ENCODE measurements at regions not wholly inside any gene's neighbourhood (a gene's known extent, or its start where the extent isn't known, plus 50 kb on each side); places are given as distances from the start of the nearest gene placed in this dataset.

DNA sequence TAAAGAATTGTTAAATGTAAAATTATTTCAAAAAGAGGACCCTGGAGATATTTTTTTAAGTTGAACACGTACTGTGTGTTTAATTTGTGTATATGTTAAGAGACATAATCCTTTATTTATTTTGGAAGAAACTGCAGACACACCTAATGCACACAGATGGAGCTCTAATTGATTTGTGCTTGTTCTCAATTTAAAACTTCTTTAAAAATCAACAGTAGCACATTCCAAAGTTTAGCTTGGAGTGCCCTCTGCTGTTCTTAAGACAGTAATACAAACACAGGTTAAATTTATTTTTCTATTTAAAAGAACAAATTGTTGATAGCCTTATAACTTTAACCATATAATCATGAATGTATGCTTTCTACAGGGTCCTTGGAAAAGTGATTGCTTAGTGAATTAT is 277.6 kb upstream of the ADAMTS16 start:
- Histone ChIP-seq H2AFZ (ENCODE audit: insufficient read depth, low read depth, low read length, poor library complexity, severe bottlenecking) (no peak overlapping the region), H3K27ac (ENCODE audit: low read length in 2 of 2) (no peak overlapping the region), H3K4me1 (ENCODE audit: control insufficient read depth in 2 of 2, insufficient read depth in 2 of 2, low read length in 2 of 2) (no peaks in the 10 kb centered on the region), H4K20me1 (ENCODE audit: control insufficient read depth, insufficient read depth, low read length, poor library complexity, severe bottlenecking) (no peaks in the 10 kb centered on the region), H3K27me3 (replicated peaks in 1 of 4; ENCODE audit: control extremely low read depth in 1 of 4, control insufficient read depth in 3 of 4, insufficient read depth in 4 of 4, low read length in 3 of 4) (no peaks in the 10 kb centered on the region), H3K36me3 (replicated peaks in 1 of 2; ENCODE audit: control extremely low read depth in 1 of 2, control insufficient read depth in 1 of 2, extremely low read depth in 1 of 2, insufficient read depth in 2 of 2, low read length in 1 of 2) (no peaks in the 10 kb centered on the region), H3K79me2 (ENCODE audit: control insufficient read depth, insufficient read depth, low read length) (no peaks in the 10 kb centered on the region), H3K4me2 (replicated peaks; ENCODE audit: low read depth, low read length, poor library complexity, severe bottlenecking) (no peak overlapping the region), H3K9ac (ENCODE audit: low read length) (no peak overlapping the region), H3K4me3 (ENCODE audit: control extremely low read depth in 1 of 5, extremely low read depth in 1 of 5, insufficient read depth in 1 of 5, low read depth in 2 of 5, low read length in 4 of 5) (no peak overlapping the region), H3K9me3 (ENCODE audit: control extremely low read depth in 1 of 3, control insufficient read depth in 2 of 3, insufficient read depth in 1 of 3, low read length in 2 of 3) (peaks cover 0 to 18% (median 0%) of the 10 kb centered on the region in 3 donors)
- DNase-seq: no peak
- Mint-ChIP-seq H3K4me1 (no peaks in the 10 kb centered on the region), H3K9me3 (ENCODE audit: insufficient read depth) (peaks cover 4% of the 10 kb centered on the region), H3K27me3 (no peaks in the 10 kb centered on the region), H3K4me3 (no peak overlapping the region), H3K27ac (no peak overlapping the region)
- CTCF ChIA-PET: interaction anchor here (0.7 kb wide), 1 partner anchor 17 kb away, joined by 3 read pairs; no protein-coding TSS in a partner anchor
- intact Hi-C loops (cut with micrococcal nuclease): no loop called here
- no CpG with 5 or more reads among the region's 1 CpG for WGBS (ENCODE audit: insufficient coverage)
- ATAC-seq (ENCODE audit: low read depth): no peak
- POLR2A ChIA-PET: no interaction called here
- no peak for TF ChIP-seq EZH2 (IDR thresholded peaks at IDR 0.05; ENCODE audit: borderline replicate concordance, insufficient read depth, low read depth, low read length, poor library complexity, severe bottlenecking)
- peak; percentile 21 for TF ChIP-seq CTCF (IDR thresholded peaks at IDR 0.05)

GRCh38 chr5:4866131-4866659 is 273.9 kb upstream of the ADAMTS16 start:
- H3K4me3 ChIP-seq (ENCODE audit: control extremely low read depth in 1 of 5, extremely low read depth in 1 of 5, insufficient read depth in 1 of 5, low read depth in 2 of 5, low read length in 4 of 5): no peak overlapping the region
- intact Hi-C loops (cut with micrococcal nuclease): no loop called here
- H3K9me3 Mint-ChIP-seq (ENCODE audit: insufficient read depth): peaks cover 4% of the 10 kb centered on the region
- H3K36me3 ChIP-seq (replicated peaks in 1 of 2; ENCODE audit: control extremely low read depth in 1 of 2, control insufficient read depth in 1 of 2, extremely low read depth in 1 of 2, insufficient read depth in 2 of 2, low read length in 1 of 2): no peaks in the 10 kb centered on the region
- no peaks in the 10 kb centered on the region for H3K27me3 Mint-ChIP-seq
- H3K9ac ChIP-seq (ENCODE audit: low read length): no peak overlapping the region
- no peak overlapping the region for H3K27ac ChIP-seq (ENCODE audit: low read length in 2 of 2)
- no peak overlapping the region for H3K4me2 ChIP-seq (replicated peaks; ENCODE audit: low read depth, low read length, poor library complexity, severe bottlenecking)
- H3K9me3 ChIP-seq (ENCODE audit: control extremely low read depth in 1 of 3, control insufficient read depth in 2 of 3, insufficient read depth in 1 of 3, low read length in 2 of 3): peaks cover 0 to 15% (median 0%) of the 10 kb centered on the region in 3 donors
- no peaks in the 10 kb centered on the region for H3K4me1 ChIP-seq (ENCODE audit: control insufficient read depth in 2 of 2, insufficient read depth in 2 of 2, low read length in 2 of 2)
- no peak for ATAC-seq (ENCODE audit: low read depth)
- DNase-seq: no peak
- H2AFZ ChIP-seq (ENCODE audit: insufficient read depth, low read depth, low read length, poor library complexity, severe bottlenecking): no peak overlapping the region
- no peaks in the 10 kb centered on the region for H4K20me1 ChIP-seq (ENCODE audit: control insufficient read depth, insufficient read depth, low read length, poor library complexity, severe bottlenecking)
- TF ChIP-seq EZH2 (IDR thresholded peaks at IDR 0.05; ENCODE audit: borderline replicate concordance, insufficient read depth, low read depth, low read length, poor library complexity, severe bottlenecking) (no peak), CTCF (IDR thresholded peaks at IDR 0.05) (no peak)
- H3K4me3 Mint-ChIP-seq: no peak overlapping the region
- no peaks in the 10 kb centered on the region for H3K79me2 ChIP-seq (ENCODE audit: control insufficient read depth, insufficient read depth, low read length)
- CTCF ChIA-PET: no interaction called here
- H3K4me1 Mint-ChIP-seq: no peaks in the 10 kb centered on the region
- H3K27me3 ChIP-seq (replicated peaks in 1 of 4; ENCODE audit: control extremely low read depth in 1 of 4, control insufficient read depth in 3 of 4, insufficient read depth in 4 of 4, low read length in 3 of 4): no peaks in the 10 kb centered on the region
- POLR2A ChIA-PET: no interaction called here
- H3K27ac Mint-ChIP-seq: no peak overlapping the region
- WGBS (ENCODE audit: insufficient coverage): 97% methylated on average over 45 of the region's 49 CpGs
